ENCODE measurements at regions not wholly inside any gene's neighbourhood (a gene's known extent, or its start where the extent isn't known, plus 50 kb on each side); places are given as distances from the start of the nearest gene placed in this dataset.

GRCh38 chr6:105824732-105825131, 261.4 kb upstream of the PRDM1 start:
- Histone ChIP-seq H3K36me3 (ENCODE audit: insufficient read depth, low read length) (no peaks in the 10 kb centered on the region), H3K4me3 (ENCODE audit: low read length) (no peak overlapping the region), H3K27ac (ENCODE audit: low read depth, low read length) (no peak overlapping the region), H3K9ac (ENCODE audit: low read depth, low read length) (no peak overlapping the region), H3K9me3 (ENCODE audit: insufficient read depth, low read depth, low read length) (peaks cover 3% of the 10 kb centered on the region; the same call in 1 of the 2 replicates), H3K4me1 (ENCODE audit: insufficient read depth, low read length) (no peaks in the 10 kb centered on the region), H3K27me3 (ENCODE audit: insufficient read depth, low read length) (no peaks in the 10 kb centered on the region)
- no CpG with 5 or more reads among the region's 1 CpG for WGBS

GRCh38 chr6:105821777-105822176, 264.4 kb upstream of the PRDM1 start:
- no peaks in the 10 kb centered on the region for H3K4me1 ChIP-seq (ENCODE audit: insufficient read depth, low read length)
- peaks cover 3% of the 10 kb centered on the region; the same call in 1 of the 2 replicates for H3K9me3 ChIP-seq (ENCODE audit: insufficient read depth, low read depth, low read length)
- no peaks in the 10 kb centered on the region for H3K27me3 ChIP-seq (ENCODE audit: insufficient read depth, low read length)
- no peak overlapping the region for H3K27ac ChIP-seq (ENCODE audit: low read depth, low read length)
- no peak overlapping the region for H3K4me3 ChIP-seq (ENCODE audit: low read length)
- H3K36me3 ChIP-seq (ENCODE audit: insufficient read depth, low read length): no peaks in the 10 kb centered on the region
- WGBS: 95% methylated on average over 1 of the region's 1 CpG
- no peak overlapping the region for H3K9ac ChIP-seq (ENCODE audit: low read depth, low read length)

- Histone ChIP-seq H3K4me3 (ENCODE audit: low read length) (no peak overlapping the region), H3K27me3 (ENCODE audit: insufficient read depth, low read length) (no peaks in the 10 kb centered on the region), H3K36me3 (ENCODE audit: insufficient read depth, low read length) (no peaks in the 10 kb centered on the region), H3K4me1 (ENCODE audit: insufficient read depth, low read length) (no peaks in the 10 kb centered on the region), H3K9ac (ENCODE audit: low read depth, low read length) (no peak overlapping the region), H3K27ac (ENCODE audit: low read depth, low read length) (no peak overlapping the region), H3K9me3 (ENCODE audit: insufficient read depth, low read depth, low read length) (peaks cover 3% of the 10 kb centered on the region; the same call in 1 of the 2 replicates)
- 93% methylated on average over 2 of the region's 2 CpGs for WGBS
Observed at GRCh38 chr6:105821027-105821426, 265.1 kb upstream of the PRDM1 start.

GRCh38 chr6:105819745-105820144, 266.4 kb upstream of the PRDM1 start:
- no peak overlapping the region for H3K27ac ChIP-seq (ENCODE audit: low read depth, low read length)
- peaks cover 3% of the 10 kb centered on the region; the same call in 1 of the 2 replicates for H3K9me3 ChIP-seq (ENCODE audit: insufficient read depth, low read depth, low read length)
- H3K36me3 ChIP-seq (ENCODE audit: insufficient read depth, low read length): no peaks in the 10 kb centered on the region
- H3K4me3 ChIP-seq (ENCODE audit: low read length): no peak overlapping the region
- 92% methylated on average over 2 of the region's 2 CpGs for WGBS
- no peak overlapping the region for H3K9ac ChIP-seq (ENCODE audit: low read depth, low read length)
- no peaks in the 10 kb centered on the region for H3K27me3 ChIP-seq (ENCODE audit: insufficient read depth, low read length)
- H3K4me1 ChIP-seq (ENCODE audit: insufficient read depth, low read length): no peaks in the 10 kb centered on the region

GRCh38 chr6:105818505-105818904, 267.6 kb upstream of the PRDM1 start:
- H3K4me1 ChIP-seq (ENCODE audit: insufficient read depth, low read length): no peaks in the 10 kb centered on the region
- peaks cover 3% of the 10 kb centered on the region; the same call in 1 of the 2 replicates for H3K9me3 ChIP-seq (ENCODE audit: insufficient read depth, low read depth, low read length)
- 91% methylated on average over 2 of the region's 2 CpGs for whole genome bisulfite sequencing
- no peaks in the 10 kb centered on the region for H3K27me3 ChIP-seq (ENCODE audit: insufficient read depth, low read length)
- H3K27ac ChIP-seq (ENCODE audit: low read depth, low read length): no peak overlapping the region
- no peak overlapping the region for H3K9ac ChIP-seq (ENCODE audit: low read depth, low read length)
- H3K4me3 ChIP-seq (ENCODE audit: low read length): no peak overlapping the region
- no peaks in the 10 kb centered on the region for H3K36me3 ChIP-seq (ENCODE audit: insufficient read depth, low read length)

- Histone ChIP-seq H3K4me3 (ENCODE audit: low read length) (no peak overlapping the region), H3K4me1 (ENCODE audit: insufficient read depth, low read length) (no peaks in the 10 kb centered on the region), H3K27ac (ENCODE audit: low read depth, low read length) (no peak overlapping the region), H3K36me3 (ENCODE audit: insufficient read depth, low read length) (no peaks in the 10 kb centered on the region), H3K27me3 (ENCODE audit: insufficient read depth, low read length) (no peaks in the 10 kb centered on the region), H3K9me3 (ENCODE audit: insufficient read depth, low read depth, low read length) (peaks cover 3% of the 10 kb centered on the region; the same call in 1 of the 2 replicates), H3K9ac (ENCODE audit: low read depth, low read length) (no peak overlapping the region)
- 96% methylated on average over 6 of the region's 6 CpGs for WGBS
Observed at GRCh38 chr6:105817961-105818360, 268.2 kb upstream of the PRDM1 start.

GRCh38 chr6:105817370-105817769, 268.8 kb upstream of the PRDM1 start:
- no peaks in the 10 kb centered on the region for H3K4me1 ChIP-seq (ENCODE audit: insufficient read depth, low read length)
- H3K27me3 ChIP-seq (ENCODE audit: insufficient read depth, low read length): no peaks in the 10 kb centered on the region
- H3K9ac ChIP-seq (ENCODE audit: low read depth, low read length): no peak overlapping the region
- peaks cover 3% of the 10 kb centered on the region; the same call in 1 of the 2 replicates for H3K9me3 ChIP-seq (ENCODE audit: insufficient read depth, low read depth, low read length)
- 98% methylated on average over 8 of the region's 8 CpGs for WGBS
- H3K4me3 ChIP-seq (ENCODE audit: low read length): no peak overlapping the region
- H3K27ac ChIP-seq (ENCODE audit: low read depth, low read length): no peak overlapping the region
- no peaks in the 10 kb centered on the region for H3K36me3 ChIP-seq (ENCODE audit: insufficient read depth, low read length)

- H3K4me1 ChIP-seq (ENCODE audit: insufficient read depth, low read length): no peaks in the 10 kb centered on the region
- 80% methylated on average over 4 of the region's 4 CpGs for WGBS
- no peaks in the 10 kb centered on the region for H3K27me3 ChIP-seq (ENCODE audit: insufficient read depth, low read length)
- H3K4me3 ChIP-seq (ENCODE audit: low read length): no peak overlapping the region
- H3K9ac ChIP-seq (ENCODE audit: low read depth, low read length): no peak overlapping the region
- H3K36me3 ChIP-seq (ENCODE audit: insufficient read depth, low read length): no peaks in the 10 kb centered on the region
- H3K9me3 ChIP-seq (ENCODE audit: insufficient read depth, low read depth, low read length): no peaks in the 10 kb centered on the region
- H3K27ac ChIP-seq (ENCODE audit: low read depth, low read length): no peak overlapping the region
Observed at GRCh38 chr6:105816847-105817246, 269.3 kb upstream of the PRDM1 start.

GRCh38 chr6:105815661-105816555, 270.2 kb upstream of the PRDM1 start:
- WGBS: 94% methylated on average over 6 of the region's 6 CpGs
- Histone ChIP-seq H3K27me3 (ENCODE audit: insufficient read depth, low read length) (no peaks in the 10 kb centered on the region), H3K27ac (ENCODE audit: low read depth, low read length) (no peak overlapping the region), H3K4me1 (ENCODE audit: insufficient read depth, low read length) (peaks cover 2% of the 10 kb centered on the region; the same call in 1 of the 2 replicates), H3K4me3 (ENCODE audit: low read length) (no peak overlapping the region), H3K36me3 (ENCODE audit: insufficient read depth, low read length) (no peaks in the 10 kb centered on the region), H3K9me3 (ENCODE audit: insufficient read depth, low read depth, low read length) (no peaks in the 10 kb centered on the region), H3K9ac (ENCODE audit: low read depth, low read length) (no peak overlapping the region)

GRCh38 chr6:105814745-105815536, 271.2 kb upstream of the PRDM1 start:
- Histone ChIP-seq H3K4me1 (ENCODE audit: insufficient read depth, low read length) (peaks cover 11% of the 10 kb centered on the region), H3K27me3 (ENCODE audit: insufficient read depth, low read length) (no peaks in the 10 kb centered on the region), H3K27ac (ENCODE audit: low read depth, low read length) (no peak overlapping the region), H3K9ac (ENCODE audit: low read depth, low read length) (no peak overlapping the region), H3K36me3 (ENCODE audit: insufficient read depth, low read length) (no peaks in the 10 kb centered on the region), H3K9me3 (ENCODE audit: insufficient read depth, low read depth, low read length) (no peaks in the 10 kb centered on the region), H3K4me3 (ENCODE audit: low read length) (no peak overlapping the region)
- 83% methylated on average over 3 of the region's 3 CpGs for WGBS

- Histone ChIP-seq H3K27me3 (ENCODE audit: insufficient read depth, low read length) (no peaks in the 10 kb centered on the region), H3K27ac (ENCODE audit: low read depth, low read length) (no peak overlapping the region), H3K4me3 (ENCODE audit: low read length) (no peak overlapping the region), H3K4me1 (ENCODE audit: insufficient read depth, low read length) (peaks cover 16% of the 10 kb centered on the region), H3K9me3 (ENCODE audit: insufficient read depth, low read depth, low read length) (no peaks in the 10 kb centered on the region), H3K9ac (ENCODE audit: low read depth, low read length) (no peak overlapping the region), H3K36me3 (ENCODE audit: insufficient read depth, low read length) (no peaks in the 10 kb centered on the region)
- 97% methylated on average over 3 of the region's 3 CpGs for WGBS
Observed at GRCh38 chr6:105810922-105811482, 275.1 kb upstream of the PRDM1 start.

Measured in HUES64 (cell line).